SHP77 (cell line): ENCODE measurements at regions not wholly inside any gene's neighbourhood (a gene's known extent, or its start where the extent isn't known, plus 50 kb on each side); places are given as distances from the start of the nearest gene placed in this dataset.

Source experiments
- DNase-seq, 2 experiments: peaks; one replicate each; lab custom pipeline; 2025; lab: John Stamatoyannopoulos, UW

- DNase-seq, result no peak
Measured at GRCh38 chr4:153140294-153140693, 63.9 kb upstream of the TRIM2 start.

GRCh38 chr4:153141238-153141637, 63.0 kb upstream of the TRIM2 start:
- no peak for DNase-seq

- peak; percentile 37 to 49 for DNase-seq
Measured at GRCh38 chr4:153142700-153143438, 61.4 kb upstream of the TRIM2 start.

- peak; percentile 32 to 36 for DNase-seq
Measured at GRCh38 chr4:153143527-153144348, 60.5 kb upstream of the TRIM2 start.

GRCh38 chr4:153146031-153146430, 58.2 kb upstream of the TRIM2 start:
- DNase-seq, result no peak

GRCh38 chr4:153146961-153147360, 57.3 kb upstream of the TRIM2 start:
- DNase-seq, result no peak

- DNase-seq, result no peak
Measured at GRCh38 chr4:153148791-153149190, 55.5 kb upstream of the TRIM2 start.

- DNase-seq, result peak; percentile 56 to 58
Measured at GRCh38 chr4:153151535-153152455, 52.4 kb upstream of the TRIM2 start.

- DNase-seq, result peak; percentile 23 to 56
Measured at GRCh38 chr4:153152501-153153338, 51.5 kb upstream of the TRIM2 start.

GRCh38 chr4:153153339-153153871, 50.8 kb upstream of the TRIM2 start:
- DNase-seq, result peak; percentile 25 to 56

- DNase-seq, result peak; percentile 20 to 21
Measured at GRCh38 chr4:153154007-153154975, 50.0 kb upstream of the TRIM2 start.
